NB4 (cell line): ENCODE measurements at regions not wholly inside any gene's neighbourhood (a gene's known extent, or its start where the extent isn't known, plus 50 kb on each side); places are given as distances from the start of the nearest gene placed in this dataset.

Experiments
- DNase-seq: peaks from one replicate; pipeline ENCODE4 v3.0.0; 2010; ENCODE audit warnings: low read depth
- H3K4me3 ChIP-seq: one replicate; pipeline ENCODE4 v1.5.1; 2011; ENCODE audit warnings: mild to moderate bottlenecking, low read depth, low read length, moderate library complexity
- MAX ChIP-seq: IDR thresholded peaks from 2 replicates; pipeline ENCODE4 v1.6.1; 2011; ENCODE audit warnings: low read depth, low read length
- MYC ChIP-seq: IDR thresholded peaks from 2 replicates; pipeline ENCODE4 v1.6.1; 2011; ENCODE audit warnings: low read depth, low read length
- POLR2A ChIP-seq: IDR thresholded peaks from 2 replicates; pipeline ENCODE4 v1.6.1; 2011; ENCODE audit warnings: mild to moderate bottlenecking; ENCODE audit not compliant: insufficient read length; ENCODE audit errors: extremely low read depth
- TF ChIP-seq, protein P1 (sequence below): IDR thresholded peaks from one replicate; pipeline ENCODE4 v1.5.1; 2012; ENCODE audit warnings: low read depth, low read length

GRCh38 chr4:106810122-106810521 is 226.0 kb downstream of the DKK2 start:
- TF ChIP-seq POLR2A (no peak), MYC (no peak)
- no peak for DNase-seq
- no peak overlapping the region for H3K4me3 ChIP-seq

GRCh38 chr4:106809076-106809475 is 227.0 kb downstream of the DKK2 start:
- DNase-seq: peak; percentile 73
- TF ChIP-seq, protein P1, sequence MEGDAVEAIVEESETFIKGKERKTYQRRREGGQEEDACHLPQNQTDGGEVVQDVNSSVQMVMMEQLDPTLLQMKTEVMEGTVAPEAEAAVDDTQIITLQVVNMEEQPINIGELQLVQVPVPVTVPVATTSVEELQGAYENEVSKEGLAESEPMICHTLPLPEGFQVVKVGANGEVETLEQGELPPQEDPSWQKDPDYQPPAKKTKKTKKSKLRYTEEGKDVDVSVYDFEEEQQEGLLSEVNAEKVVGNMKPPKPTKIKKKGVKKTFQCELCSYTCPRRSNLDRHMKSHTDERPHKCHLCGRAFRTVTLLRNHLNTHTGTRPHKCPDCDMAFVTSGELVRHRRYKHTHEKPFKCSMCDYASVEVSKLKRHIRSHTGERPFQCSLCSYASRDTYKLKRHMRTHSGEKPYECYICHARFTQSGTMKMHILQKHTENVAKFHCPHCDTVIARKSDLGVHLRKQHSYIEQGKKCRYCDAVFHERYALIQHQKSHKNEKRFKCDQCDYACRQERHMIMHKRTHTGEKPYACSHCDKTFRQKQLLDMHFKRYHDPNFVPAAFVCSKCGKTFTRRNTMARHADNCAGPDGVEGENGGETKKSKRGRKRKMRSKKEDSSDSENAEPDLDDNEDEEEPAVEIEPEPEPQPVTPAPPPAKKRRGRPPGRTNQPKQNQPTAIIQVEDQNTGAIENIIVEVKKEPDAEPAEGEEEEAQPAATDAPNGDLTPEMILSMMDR: peak; percentile 22
- TF ChIP-seq MYC (no peak), POLR2A (no peak), MAX (no peak)
- H3K4me3 ChIP-seq: no peak overlapping the region

DNA sequence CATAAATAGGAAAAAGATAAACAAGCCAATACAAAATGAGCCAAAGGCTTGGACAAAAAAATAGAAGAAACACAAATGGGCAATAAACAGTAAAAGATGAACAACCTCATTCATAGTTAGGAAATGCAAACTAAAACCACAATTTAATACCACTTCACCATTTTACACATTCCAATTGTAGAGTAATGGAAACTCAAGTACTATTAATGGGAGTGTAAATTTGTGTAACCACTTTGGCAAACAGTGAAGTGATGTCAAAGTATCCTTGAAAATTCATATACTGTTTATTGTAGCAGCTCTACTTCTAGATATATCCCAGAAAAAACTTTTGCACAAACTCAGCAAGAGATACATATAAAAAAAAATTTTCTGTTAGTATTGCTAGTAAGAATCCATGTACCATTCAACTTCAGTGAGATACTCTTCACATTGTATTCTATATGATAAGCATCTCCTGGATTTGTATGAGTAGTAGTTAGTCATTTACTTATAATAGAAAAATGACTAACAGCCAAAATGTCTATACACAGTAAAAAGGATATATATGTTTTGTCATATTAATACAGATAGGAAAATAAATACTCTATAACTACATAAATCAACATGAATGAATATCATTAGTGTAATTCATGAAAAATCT is 229.8 kb downstream of the DKK2 start:
- H3K4me3 ChIP-seq: no peak overlapping the region
- TF ChIP-seq, protein P1: no peak
- TF ChIP-seq POLR2A (no peak), MAX (no peak), MYC (no peak)
- no peak for DNase-seq

DNA sequence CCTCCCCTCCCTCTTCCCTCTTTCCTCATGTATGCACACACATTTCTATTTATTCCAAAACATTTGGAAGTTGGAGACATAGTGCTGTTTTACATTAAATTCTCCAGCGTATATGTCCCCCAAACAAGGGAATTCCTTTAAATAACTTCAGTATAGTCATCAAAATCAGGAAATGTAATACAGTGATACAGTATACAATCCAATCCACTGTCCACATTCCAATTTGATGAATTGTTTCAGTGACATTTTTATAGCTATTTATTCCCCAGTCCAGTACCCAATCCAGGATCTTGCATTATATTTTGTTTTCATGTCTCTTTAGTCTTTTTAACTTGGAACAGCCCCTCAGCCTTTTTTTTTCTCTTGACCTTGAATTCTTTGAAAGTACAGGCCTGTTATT is 233.0 kb downstream of the DKK2 start:
- no peak for DNase-seq
- no peak overlapping the region for H3K4me3 ChIP-seq
- TF ChIP-seq, protein P1: no peak
- TF ChIP-seq MYC (no peak), POLR2A (no peak), MAX (no peak)

GRCh38 chr4:106801386-106801785 is 234.7 kb downstream of the DKK2 start:
- H3K4me3 ChIP-seq: no peak overlapping the region
- DNase-seq: no peak

DNA sequence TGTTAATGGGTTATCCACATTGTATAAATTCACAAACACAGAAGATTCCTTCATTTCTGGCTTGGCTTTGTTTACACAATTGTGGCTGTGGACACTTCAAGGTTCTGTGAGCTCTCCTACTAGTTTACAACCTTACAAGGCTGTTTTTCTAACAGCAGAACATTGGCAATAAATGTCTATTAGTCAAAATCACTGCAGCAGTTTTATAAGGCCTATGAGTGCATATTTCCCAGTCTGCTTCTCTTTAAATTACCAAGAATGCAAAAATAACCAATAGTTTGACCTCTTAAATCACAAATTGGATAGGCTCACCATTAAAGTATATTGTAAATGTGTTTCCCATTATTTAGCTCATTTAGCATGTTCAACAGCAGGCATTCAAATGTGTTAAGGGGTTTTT is 239.2 kb downstream of the DKK2 start:
- TF ChIP-seq MAX: no peak
- DNase-seq: no peak
- H3K4me3 ChIP-seq: no peak overlapping the region

More at GRCh38 chr4:106801386-106801785, 234.7 kb downstream of the DKK2 start:
- TF ChIP-seq, protein P1: no peak
- no peak for TF ChIP-seq POLR2A
- no peak for TF ChIP-seq MAX
- TF ChIP-seq MYC: no peak

DNA sequence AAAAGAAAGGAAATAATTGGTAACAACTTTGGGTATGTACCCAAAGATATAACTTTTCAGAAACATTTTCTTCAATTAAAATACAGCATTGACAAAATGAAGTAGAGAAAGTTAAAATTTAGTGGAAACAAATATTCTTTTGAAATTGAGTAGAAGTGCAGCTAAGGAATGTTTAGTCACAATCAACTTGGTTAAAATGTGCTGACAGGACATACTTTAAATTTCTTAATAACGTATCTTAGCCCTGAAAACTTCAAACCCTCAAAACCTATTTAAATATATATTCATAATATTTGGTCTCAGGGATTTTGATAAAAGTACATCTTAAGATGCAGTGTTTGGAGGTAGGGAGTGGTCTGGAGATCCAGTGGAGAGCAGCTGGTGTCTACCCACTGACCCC is 240.8 kb downstream of the DKK2 start:
- H3K4me3 ChIP-seq: no peak overlapping the region
- TF ChIP-seq, protein P1: no peak
- TF ChIP-seq POLR2A: no peak
- no peak for TF ChIP-seq MAX
- TF ChIP-seq MYC: no peak
- DNase-seq: no peak
